ENCODE measurements at regions not wholly inside any gene's neighbourhood (a gene's known extent, or its start where the extent isn't known, plus 50 kb on each side); places are given as distances from the start of the nearest gene placed in this dataset.

- 49 to 56% methylated on average over 2 of the region's 2 CpGs for WGBS, 2 donors
- H3K4me3 ChIP-seq, result no peak overlapping the region
- ATAC-seq (no peak), DNase-seq (no peak), FAIRE-seq (no peak)
- H3K27ac ChIP-seq, result no peak overlapping the region
- no peaks in the 10 kb centered on the region for H3K4me1 ChIP-seq
- peaks cover 0 to 5% (median 0%) of the 10 kb centered on the region in 4 donors for H3K27me3 ChIP-seq
- intact Hi-C loops (cut with DNase I), result no loop called here
- TF ChIP-seq CTCF (IDR thresholded peaks at IDR 0.05), result no peak
- H3K9me3 ChIP-seq, result no peaks in the 10 kb centered on the region
- no peaks in the 10 kb centered on the region for H3K36me3 ChIP-seq
Measured at GRCh38 chr10:121222842-121223241, 371.7 kb downstream of the WDR11 start.

- Histone ChIP-seq H3K4me3 (no peak overlapping the region), H3K4me1 (no peaks in the 10 kb centered on the region), H3K27me3 (no peaks in the 10 kb centered on the region), H3K36me3 (no peaks in the 10 kb centered on the region), H3K9me3 (no peaks in the 10 kb centered on the region), H3K27ac (no peak overlapping the region)
- WGBS, 2 donors, result 67 to 72% methylated on average over 5 of the region's 5 CpGs
- no peak for TF ChIP-seq CTCF (IDR thresholded peaks at IDR 0.05)
- ATAC-seq, result no peak
- intact Hi-C loops (cut with DNase I), result no loop called here
- DNase-seq, result no peak
- FAIRE-seq, result no peak
Measured at GRCh38 chr10:121231079-121231478, 367.2 kb downstream of the FGFR2 start.

GRCh38 chr10:121232494-121232893 lies 365.8 kb downstream of the FGFR2 start:
- no peak for ATAC-seq
- no peaks in the 10 kb centered on the region for H3K36me3 ChIP-seq
- 75 to 86% methylated on average over 10 of the region's 10 CpGs for WGBS, 2 donors
- no peak overlapping the region for H3K4me3 ChIP-seq
- DNase-seq, result no peak
- H3K9me3 ChIP-seq, result no peaks in the 10 kb centered on the region
- no peak for FAIRE-seq
- H3K27ac ChIP-seq, result no peak overlapping the region
- no peak for TF ChIP-seq CTCF (IDR thresholded peaks at IDR 0.05)
- no peaks in the 10 kb centered on the region for H3K4me1 ChIP-seq
- intact Hi-C loops (cut with DNase I), result no loop called here
- H3K27me3 ChIP-seq, result no peaks in the 10 kb centered on the region

- intact Hi-C loops (cut with DNase I), result no loop called here
- TF ChIP-seq CTCF (IDR thresholded peaks at IDR 0.05), result no peak
- 81 to 95% methylated on average over 2 of the region's 2 CpGs for WGBS, 2 donors
- H3K4me3 ChIP-seq, result no peak overlapping the region
- no peak overlapping the region for H3K27ac ChIP-seq
- no peak for DNase-seq
- H3K9me3 ChIP-seq, result no peaks in the 10 kb centered on the region
- no peak for FAIRE-seq
- H3K36me3 ChIP-seq, result no peaks in the 10 kb centered on the region
- H3K4me1 ChIP-seq, result no peaks in the 10 kb centered on the region
- ATAC-seq, result no peak
- no peaks in the 10 kb centered on the region for H3K27me3 ChIP-seq
Measured at GRCh38 chr10:121235692-121236091, 362.6 kb downstream of the FGFR2 start.

- no peak for FAIRE-seq
Measured at GRCh38 chr10:121236621-121237020, 361.6 kb downstream of the FGFR2 start.

More at GRCh38 chr10:121236621-121237020, 361.6 kb downstream of the FGFR2 start:
- Histone ChIP-seq H3K27me3 (no peaks in the 10 kb centered on the region), H3K9me3 (no peaks in the 10 kb centered on the region), H3K36me3 (no peaks in the 10 kb centered on the region), H3K4me1 (no peaks in the 10 kb centered on the region), H3K4me3 (no peak overlapping the region), H3K27ac (no peak overlapping the region)
- intact Hi-C loops (cut with DNase I), result no loop called here
- ATAC-seq (no peak), DNase-seq (no peak)
- TF ChIP-seq CTCF (IDR thresholded peaks at IDR 0.05), result no peak
- WGBS, 2 donors, result 66 to 78% methylated on average over 4 of the region's 4 CpGs
